ENCODE measurements at regions not wholly inside any gene's neighbourhood (a gene's known extent, or its start where the extent isn't known, plus 50 kb on each side); places are given as distances from the start of the nearest gene placed in this dataset.

DNA sequence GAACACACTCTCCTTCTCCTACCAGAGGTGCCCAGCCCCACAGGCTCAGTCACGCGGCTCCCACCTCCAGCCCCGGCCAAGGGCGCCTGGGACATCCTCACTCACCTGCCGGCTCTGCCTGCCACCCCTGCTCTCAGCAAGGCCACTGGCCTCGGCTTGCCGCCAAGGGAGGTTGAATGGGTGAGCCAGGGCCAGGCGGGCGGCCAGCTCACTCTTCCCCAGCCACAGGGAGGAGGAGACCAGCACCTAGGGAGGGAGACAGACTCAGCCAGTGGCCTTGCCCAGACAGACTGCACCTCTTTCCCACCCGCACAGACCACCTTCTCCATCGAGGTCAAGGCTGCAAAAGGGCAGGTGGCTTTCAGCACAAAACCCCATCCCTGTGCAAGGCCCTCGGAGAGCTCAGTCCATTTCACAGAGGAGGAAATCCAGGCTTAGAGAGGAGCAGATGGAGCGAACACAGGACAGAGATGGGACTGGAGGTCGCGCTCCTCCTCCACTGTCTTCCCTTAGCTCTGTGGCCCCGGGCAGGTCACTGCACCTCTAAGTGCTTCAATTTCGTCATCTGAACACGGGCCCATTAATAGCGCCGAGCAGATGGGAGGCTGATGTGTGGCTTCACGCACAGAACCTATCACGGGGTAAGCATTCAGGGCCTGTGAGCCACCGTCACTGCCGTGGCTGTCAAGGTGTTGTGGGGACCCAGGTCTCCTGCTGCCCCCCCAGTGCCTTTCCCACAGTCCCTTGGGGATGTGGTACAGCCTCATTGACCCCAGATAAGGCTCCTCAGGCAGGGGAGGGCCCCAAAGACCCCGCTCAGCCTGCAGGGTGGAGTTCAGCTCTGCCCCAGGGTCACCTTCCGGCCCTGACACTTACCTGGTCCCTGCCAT, 56.1 kb downstream of the RMI2 start:
- TF ChIP-seq, protein P1, sequence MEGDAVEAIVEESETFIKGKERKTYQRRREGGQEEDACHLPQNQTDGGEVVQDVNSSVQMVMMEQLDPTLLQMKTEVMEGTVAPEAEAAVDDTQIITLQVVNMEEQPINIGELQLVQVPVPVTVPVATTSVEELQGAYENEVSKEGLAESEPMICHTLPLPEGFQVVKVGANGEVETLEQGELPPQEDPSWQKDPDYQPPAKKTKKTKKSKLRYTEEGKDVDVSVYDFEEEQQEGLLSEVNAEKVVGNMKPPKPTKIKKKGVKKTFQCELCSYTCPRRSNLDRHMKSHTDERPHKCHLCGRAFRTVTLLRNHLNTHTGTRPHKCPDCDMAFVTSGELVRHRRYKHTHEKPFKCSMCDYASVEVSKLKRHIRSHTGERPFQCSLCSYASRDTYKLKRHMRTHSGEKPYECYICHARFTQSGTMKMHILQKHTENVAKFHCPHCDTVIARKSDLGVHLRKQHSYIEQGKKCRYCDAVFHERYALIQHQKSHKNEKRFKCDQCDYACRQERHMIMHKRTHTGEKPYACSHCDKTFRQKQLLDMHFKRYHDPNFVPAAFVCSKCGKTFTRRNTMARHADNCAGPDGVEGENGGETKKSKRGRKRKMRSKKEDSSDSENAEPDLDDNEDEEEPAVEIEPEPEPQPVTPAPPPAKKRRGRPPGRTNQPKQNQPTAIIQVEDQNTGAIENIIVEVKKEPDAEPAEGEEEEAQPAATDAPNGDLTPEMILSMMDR (IDR thresholded peaks at IDR 0.05), result no peak
- no peak for TF ChIP-seq POLR2A (IDR thresholded peaks at IDR 0.05; ENCODE audit: low read depth)
- no peak for TF ChIP-seq EP300 (IDR thresholded peaks at IDR 0.05)

Data from esophagus muscularis mucosa (tissue), 4 donors.